GM06990 (cell line): ENCODE measurements at regions not wholly inside any gene's neighbourhood (a gene's known extent, or its start where the extent isn't known, plus 50 kb on each side); places are given as distances from the start of the nearest gene placed in this dataset.
A peak's percentile ranks its signal among the peaks of the same experiment; 100 is the strongest.

Experiments used
- DNase-seq: peaks from one replicate; pipeline ENCODE4 v3.0.0-alpha.2; 2011; ENCODE audit not compliant: insufficient read length; ENCODE audit errors: extremely low read depth
- H3K27me3 ChIP-seq: replicated peaks from 2 replicates; pipeline ENCODE4 v1.6.0; 2011; ENCODE audit warnings: low read length; ENCODE audit not compliant: control insufficient read depth, insufficient read depth
- H3K36me3 ChIP-seq: 2 replicates; pipeline ENCODE4 v1.5.1; 2011; ENCODE audit warnings: low read length; ENCODE audit not compliant: control insufficient read depth, insufficient read depth
- H3K4me3 ChIP-seq: replicated peaks from 2 replicates; pipeline ENCODE4 v1.5.1; 2011; ENCODE audit warnings: low read depth, mild to moderate bottlenecking, control low read depth, low read length
- CTCF ChIP-seq: IDR thresholded peaks from 2 replicates; pipeline ENCODE4 v1.5.1; 2011; ENCODE audit warnings: low read length, control low read depth, mild to moderate bottlenecking, inconsistent platforms; ENCODE audit not compliant: insufficient read depth, poor library complexity, severe bottlenecking

DNA sequence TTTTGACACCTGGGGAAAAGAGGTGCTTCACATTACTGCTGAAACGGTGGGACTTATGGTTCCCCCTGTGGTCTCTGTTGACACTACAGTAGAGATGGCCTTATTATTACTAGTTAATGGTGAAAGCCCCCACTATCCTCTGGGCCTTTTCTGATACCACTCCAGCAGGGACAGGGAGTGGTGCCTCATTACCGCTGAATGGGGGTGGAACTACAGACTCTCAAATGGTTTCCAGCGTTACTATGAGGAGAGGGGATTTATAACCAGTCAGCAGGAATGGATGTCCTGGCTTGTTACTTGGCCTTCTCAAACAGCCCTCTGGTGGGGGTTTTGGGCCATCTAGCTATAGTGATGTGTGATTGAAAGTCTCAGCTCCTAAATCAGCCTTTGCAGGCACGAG lies 96.7 kb upstream of the DIAPH3 start:
- Histone ChIP-seq H3K36me3 (no peaks in the 10 kb centered on the region), H3K4me3 (no peak overlapping the region), H3K27me3 (no peaks in the 10 kb centered on the region)
- no peak for TF ChIP-seq CTCF
- no peak for DNase-seq

GRCh38 chr13:60261432-60262351 lies 98.0 kb upstream of the DIAPH3 start:
- no peak for DNase-seq
- Histone ChIP-seq H3K27me3 (no peaks in the 10 kb centered on the region), H3K4me3 (no peak overlapping the region), H3K36me3 (no peaks in the 10 kb centered on the region)
- TF ChIP-seq CTCF = no peak

GRCh38 chr13:60265566-60265965 lies 101.8 kb upstream of the DIAPH3 start:
- no peaks in the 10 kb centered on the region for H3K36me3 ChIP-seq
- TF ChIP-seq CTCF = no peak
- DNase-seq = no peak
- no peaks in the 10 kb centered on the region for H3K27me3 ChIP-seq
- no peak overlapping the region for H3K4me3 ChIP-seq

- H3K36me3 ChIP-seq = no peaks in the 10 kb centered on the region
- no peak for DNase-seq
- no peak for TF ChIP-seq CTCF
- peak overlapping the region; percentile 70 for H3K4me3 ChIP-seq
- no peaks in the 10 kb centered on the region for H3K27me3 ChIP-seq
Measured at GRCh38 chr13:60267498-60268202, 103.9 kb upstream of the DIAPH3 start.

DNA sequence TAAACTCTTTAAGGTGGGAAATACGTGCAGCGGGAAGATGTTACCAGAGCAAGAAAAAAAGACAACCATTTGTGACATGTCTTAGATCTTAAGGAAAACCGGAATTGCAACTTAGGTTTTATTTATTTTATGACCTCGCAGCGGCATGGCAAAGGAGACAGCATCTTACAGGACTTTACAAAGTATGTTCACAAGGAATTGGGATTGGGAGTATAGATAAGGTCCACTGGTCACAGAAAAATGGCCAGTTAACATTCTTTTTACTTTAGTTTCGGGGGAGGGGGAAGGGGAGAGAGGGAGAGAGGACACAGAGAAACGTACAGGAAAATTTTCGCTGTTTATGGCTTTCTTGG lies 104.5 kb upstream of the DIAPH3 start:
- TF ChIP-seq CTCF = no peak
- no peaks in the 10 kb centered on the region for H3K36me3 ChIP-seq
- no peak for DNase-seq
- H3K27me3 ChIP-seq = no peaks in the 10 kb centered on the region
- peak overlapping the region; percentile 70 for H3K4me3 ChIP-seq
